RWPE2 (cell line): ENCODE measurements at regions not wholly inside any gene's neighbourhood (a gene's known extent, or its start where the extent isn't known, plus 50 kb on each side); places are given as distances from the start of the nearest gene placed in this dataset.

Source experiments
- ATAC-seq: fragments of 200-7000 bp; cut with Tn5 transposase; 3 replicates; pipeline ENCODE4 v1.9.1; 2021; ENCODE audit warnings: low read depth
- DNase-seq: peaks from one replicate; pipeline ENCODE4 v3.0.0-alpha.2; 2020; ENCODE audit warnings: low spot score
- H3K27ac ChIP-seq: fragments of 450-650 bp; 2 replicates; pipeline ENCODE4 v1.5.1; 2017; ENCODE audit warnings: mild to moderate bottlenecking; ENCODE audit not compliant: poor library complexity, severe bottlenecking
- H3K27me3 ChIP-seq: fragments of 250-450 bp; sonication (Bioruptor Pico); 2 replicates; pipeline ENCODE4 v1.5.1; 2021; ENCODE audit warnings: mild to moderate bottlenecking, moderate library complexity; ENCODE audit not compliant: insufficient read depth, poor library complexity, severe bottlenecking
- H3K36me3 ChIP-seq: fragments of 250-450 bp; sonication (Bioruptor Pico); 2 replicates; pipeline ENCODE4 v1.5.1; 2020; ENCODE audit warnings: low read depth, mild to moderate bottlenecking, moderate library complexity
- H3K4me1 ChIP-seq: fragments of 250-450 bp; sonication (Bioruptor Pico); 2 replicates; pipeline ENCODE4 v1.5.1; 2021; ENCODE audit warnings: mild to moderate bottlenecking, moderate library complexity; ENCODE audit not compliant: insufficient read depth, poor library complexity, severe bottlenecking
- H3K4me3 ChIP-seq: fragments of 250-450 bp; sonication (Bioruptor Pico); 2 replicates; pipeline ENCODE4 v1.5.1; 2021; ENCODE audit warnings: mild to moderate bottlenecking, moderate library complexity; ENCODE audit not compliant: severe bottlenecking
- H3K9me3 ChIP-seq: fragments of 250-450 bp; sonication (Bioruptor Pico); 2 replicates; pipeline ENCODE4 v1.5.1; 2021; ENCODE audit warnings: mild to moderate bottlenecking, moderate library complexity; ENCODE audit not compliant: severe bottlenecking
- CTCF ChIP-seq: fragments of 450-650 bp; IDR thresholded peaks from one replicate; pipeline ENCODE4 v1.5.1; 2017; ENCODE audit warnings: mild to moderate bottlenecking, moderate library complexity; ENCODE audit not compliant: poor library complexity, severe bottlenecking

- no peaks in the 10 kb centered on the region for H3K27me3 ChIP-seq
- H3K4me1 ChIP-seq = peaks cover 36% of the 10 kb centered on the region
- H3K36me3 ChIP-seq = no peaks in the 10 kb centered on the region
- DNase-seq (no peak), ATAC-seq (no peak)
- no peak for TF ChIP-seq CTCF
- no peaks in the 10 kb centered on the region for H3K9me3 ChIP-seq
- no peak overlapping the region for H3K4me3 ChIP-seq
- H3K27ac ChIP-seq = no peak overlapping the region
Observed at GRCh38 chr4:19947349-19947748, 304.4 kb upstream of the SLIT2 start.

- Histone ChIP-seq H3K4me1 (peaks cover 36% of the 10 kb centered on the region), H3K27me3 (no peaks in the 10 kb centered on the region), H3K9me3 (no peaks in the 10 kb centered on the region), H3K27ac (peak overlapping the region; percentile 53), H3K4me3 (no peak overlapping the region), H3K36me3 (no peaks in the 10 kb centered on the region)
- no peak for TF ChIP-seq CTCF
- peak; percentile 84 for DNase-seq
- peak; percentile 97 for ATAC-seq
Observed at GRCh38 chr4:19945979-19946380, 305.7 kb upstream of the SLIT2 start.

- peak; percentile 8 for ATAC-seq
- no peak for DNase-seq
- no peaks in the 10 kb centered on the region for H3K36me3 ChIP-seq
- H3K27me3 ChIP-seq = no peaks in the 10 kb centered on the region
- H3K4me3 ChIP-seq = no peak overlapping the region
- H3K9me3 ChIP-seq = no peaks in the 10 kb centered on the region
- no peak for TF ChIP-seq CTCF
- H3K27ac ChIP-seq = peak overlapping the region; percentile 53
- H3K4me1 ChIP-seq = peaks cover 36% of the 10 kb centered on the region
Observed at GRCh38 chr4:19945501-19945900, 306.2 kb upstream of the SLIT2 start.

- Histone ChIP-seq H3K9me3 (no peaks in the 10 kb centered on the region), H3K27ac (no peak overlapping the region), H3K36me3 (no peaks in the 10 kb centered on the region), H3K4me3 (no peak overlapping the region), H3K27me3 (no peaks in the 10 kb centered on the region), H3K4me1 (peaks cover 36% of the 10 kb centered on the region)
- no peak for ATAC-seq
- DNase-seq = no peak
- TF ChIP-seq CTCF = no peak
Observed at GRCh38 chr4:19944806-19945205, 306.9 kb upstream of the SLIT2 start.

- Histone ChIP-seq H3K36me3 (no peaks in the 10 kb centered on the region), H3K27ac (no peak overlapping the region), H3K27me3 (no peaks in the 10 kb centered on the region), H3K4me3 (no peak overlapping the region), H3K9me3 (no peaks in the 10 kb centered on the region), H3K4me1 (peaks cover 36% of the 10 kb centered on the region)
- DNase-seq = no peak
- TF ChIP-seq CTCF = no peak
- peak; percentile 17; the same call in 2 of the 3 replicates for ATAC-seq
Observed at GRCh38 chr4:19944251-19944650, 307.5 kb upstream of the SLIT2 start.
